Vagina (tissue), 2 donors: ENCODE measurements at regions not wholly inside any gene's neighbourhood (a gene's known extent, or its start where the extent isn't known, plus 50 kb on each side); places are given as distances from the start of the nearest gene placed in this dataset.

Source experiments
- POLR2A ChIP-seq, 2 donors: fragments of 450-650 bp; IDR thresholded peaks; one replicate each; pipeline ENCODE4 v1.6.1; 2017; ENCODE audit warnings: antibody characterized with exemption in 2 of 2, mild to moderate bottlenecking in 2 of 2, moderate library complexity in 2 of 2
- POLR2AphosphoS5 ChIP-seq, 2 donors: sonication (generic); formaldehyde crosslinking; IDR thresholded peaks; one replicate each; pipeline ENCODE4 v1.9.0; 2017; ENCODE audit warnings: antibody characterized with exemption in 2 of 2, mild to moderate bottlenecking in 2 of 2, low read depth in 1 of 2; ENCODE audit not compliant: insufficient read depth in 1 of 2
- TF ChIP-seq, protein P1 (sequence below), 3 experiments: fragments of 450-650 bp in 2 of 3; fragments of 200-600 bp in 1 of 3; sonication (generic) in 1 of 3; IDR thresholded peaks; one replicate each; pipeline ENCODE4 v1.5.1; 2017 to 2019; ENCODE audit warnings: antibody characterized with exemption in 3 of 3, mild to moderate bottlenecking in 2 of 3, moderate library complexity in 2 of 3

- TF ChIP-seq, protein P1, sequence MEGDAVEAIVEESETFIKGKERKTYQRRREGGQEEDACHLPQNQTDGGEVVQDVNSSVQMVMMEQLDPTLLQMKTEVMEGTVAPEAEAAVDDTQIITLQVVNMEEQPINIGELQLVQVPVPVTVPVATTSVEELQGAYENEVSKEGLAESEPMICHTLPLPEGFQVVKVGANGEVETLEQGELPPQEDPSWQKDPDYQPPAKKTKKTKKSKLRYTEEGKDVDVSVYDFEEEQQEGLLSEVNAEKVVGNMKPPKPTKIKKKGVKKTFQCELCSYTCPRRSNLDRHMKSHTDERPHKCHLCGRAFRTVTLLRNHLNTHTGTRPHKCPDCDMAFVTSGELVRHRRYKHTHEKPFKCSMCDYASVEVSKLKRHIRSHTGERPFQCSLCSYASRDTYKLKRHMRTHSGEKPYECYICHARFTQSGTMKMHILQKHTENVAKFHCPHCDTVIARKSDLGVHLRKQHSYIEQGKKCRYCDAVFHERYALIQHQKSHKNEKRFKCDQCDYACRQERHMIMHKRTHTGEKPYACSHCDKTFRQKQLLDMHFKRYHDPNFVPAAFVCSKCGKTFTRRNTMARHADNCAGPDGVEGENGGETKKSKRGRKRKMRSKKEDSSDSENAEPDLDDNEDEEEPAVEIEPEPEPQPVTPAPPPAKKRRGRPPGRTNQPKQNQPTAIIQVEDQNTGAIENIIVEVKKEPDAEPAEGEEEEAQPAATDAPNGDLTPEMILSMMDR (IDR thresholded peaks at IDR 0.05): no peak
- TF ChIP-seq POLR2AphosphoS5 (IDR thresholded peaks at IDR 0.05; ENCODE audit: insufficient read depth in 1 of 2, low read depth in 1 of 2): no peak
- TF ChIP-seq POLR2A (IDR thresholded peaks at IDR 0.05): no peak
Measured at GRCh38 chr1:69403756-69404320, 163.9 kb upstream of the LRRC7 start.
